SH-SY5Y (cell line): ENCODE measurements at regions not wholly inside any gene's neighbourhood (a gene's known extent, or its start where the extent isn't known, plus 50 kb on each side); places are given as distances from the start of the nearest gene placed in this dataset.

Experiments used
- GATA2 ChIP-seq: IDR thresholded peaks from 2 replicates; pipeline ENCODE4 v1.6.1; 2011; ENCODE audit warnings: mild to moderate bottlenecking, low read depth, low read length
- GATA3 ChIP-seq: IDR thresholded peaks from 2 replicates; pipeline ENCODE4 v1.6.1; 2011; ENCODE audit warnings: low read depth, mild to moderate bottlenecking, low read length, moderate library complexity

DNA sequence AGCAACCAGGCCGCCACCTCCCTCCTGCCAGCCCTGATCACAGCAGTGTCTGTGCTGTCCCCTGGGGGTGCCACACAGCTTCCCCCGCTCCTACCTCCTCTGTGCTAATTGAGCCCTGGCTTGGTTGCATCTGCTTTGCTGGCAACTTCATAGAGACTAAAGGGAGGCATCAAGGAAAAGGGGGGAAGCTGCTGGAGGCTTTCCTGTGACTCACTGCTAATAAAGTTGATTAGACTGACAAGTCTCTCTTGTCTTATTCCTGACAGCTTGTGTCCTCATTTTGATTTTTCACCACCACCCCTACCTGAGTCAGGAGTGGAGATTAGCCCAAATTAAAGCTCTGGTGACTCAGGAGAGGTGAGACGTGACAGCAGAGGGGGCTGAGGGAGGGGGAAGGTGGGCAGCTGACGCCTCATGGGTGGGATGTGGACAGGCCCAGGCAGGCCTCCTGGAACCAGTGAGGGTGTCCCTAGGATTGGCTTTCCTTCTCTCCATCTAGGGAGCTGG lies 310.0 kb downstream of the CBLN1 start:
- no peak for TF ChIP-seq GATA2
- no peak for TF ChIP-seq GATA3
